Lung (tissue), 11 donors: ENCODE measurements at regions not wholly inside any gene's neighbourhood (a gene's known extent, or its start where the extent isn't known, plus 50 kb on each side); places are given as distances from the start of the nearest gene placed in this dataset.

Source experiments
- ATAC-seq: fragments of 200-7000 bp; cut with Tn5 transposase; one replicate; pipeline ENCODE4 v1.9.1; 2020; ENCODE audit warnings: moderate number of reproducible peaks; ENCODE audit not compliant: insufficient read depth, low FRiP score
- DNase-seq, 3 donors: peaks; one replicate each; pipeline ENCODE4 v3.0.0-alpha.2; 2013 to 2017
- H3K27ac ChIP-seq, 2 donors: one replicate each; pipeline ENCODE4 v1.5.1; 2013; ENCODE audit warnings: mild to moderate bottlenecking in 2 of 2, moderate library complexity in 2 of 2, control low read depth in 1 of 2, inconsistent platforms in 1 of 2, low read depth in 1 of 2, low read length in 1 of 2
- H3K27me3 ChIP-seq, 3 donors: one replicate each; pipeline ENCODE4 v1.5.1; 2013; ENCODE audit warnings: low read length in 2 of 3; ENCODE audit not compliant: control insufficient read depth in 3 of 3, insufficient read depth in 3 of 3
- H3K36me3 ChIP-seq, 4 donors: one replicate each; pipeline ENCODE4 v1.5.1; 2013; ENCODE audit warnings: low read length in 4 of 4, mild to moderate bottlenecking in 1 of 4, moderate library complexity in 1 of 4; ENCODE audit not compliant: control insufficient read depth in 4 of 4, insufficient read depth in 4 of 4
- H3K4me1 ChIP-seq, 5 donors: one replicate each; pipeline ENCODE4 v1.5.1; 2013; ENCODE audit warnings: low read length in 5 of 5, mild to moderate bottlenecking in 2 of 5, moderate library complexity in 1 of 5; ENCODE audit not compliant: control insufficient read depth in 5 of 5, insufficient read depth in 5 of 5
- H3K4me3 ChIP-seq: one replicate; pipeline ENCODE4 v1.5.1; 2013; ENCODE audit warnings: mild to moderate bottlenecking, control low read depth, moderate library complexity
- H3K9ac ChIP-seq, 2 donors: one replicate each; pipeline ENCODE4 v1.5.1; 2013; ENCODE audit warnings: low read length in 2 of 2, control low read depth in 1 of 2; ENCODE audit not compliant: insufficient read depth in 1 of 2
- H3K9me3 ChIP-seq, 4 donors: one replicate each; pipeline ENCODE4 v1.5.1; 2013; ENCODE audit warnings: low read length in 3 of 4, mild to moderate bottlenecking in 1 of 4, moderate library complexity in 1 of 4; ENCODE audit not compliant: control insufficient read depth in 4 of 4, insufficient read depth in 3 of 4
- CTCF ChIP-seq: IDR thresholded peaks from 2 replicates; pipeline ENCODE4 v1.5.1; 2012; ENCODE audit warnings: mild to moderate bottlenecking; ENCODE audit errors: control extremely low read depth, extremely low read depth
- WGBS, 2 donors: extraction: QIAGEN DNeasy Blood & Tissue Kit; methylation state at CpG; one replicate each; pipeline ENCODE4 v1.1.7; 2013; 5-methylcytosine and 5-hydroxymethylcytosine counted together
- donor health status: control.
- donor health status: control.
- donor health status: Bipolar disorder and iron deficiency.
- donor health status: healthy.
- donor health status: DM: yes; HTN: yes; CAD: no.

GRCh38 chrX:39574178-39574577 lies 523.6 kb downstream of the BCOR start:
- Histone ChIP-seq H3K27me3 (peaks cover 0 to 9% (median 2%) of the 10 kb centered on the region in 3 donors), H3K36me3 (no peaks in the 10 kb centered on the region), H3K4me1 (peaks cover 0 to 31% (median 0%) of the 10 kb centered on the region in 5 donors), H3K27ac (no peak overlapping the region), H3K9ac (no peak overlapping the region), H3K4me3 (no peak overlapping the region), H3K9me3 (peaks cover 0 to 11% (median 0%) of the 10 kb centered on the region in 4 donors)
- WGBS, 2 donors = 67 to 81% methylated on average over 3 of the region's 3 CpGs
- no peak for ATAC-seq
- DNase-seq = peak in 2 of 3 donors; percentile 28 to 35
- no peak for TF ChIP-seq CTCF

- peak; percentile 63 to 66 (median 65) for DNase-seq
- Histone ChIP-seq H3K9me3 (peaks cover 0 to 11% (median 0%) of the 10 kb centered on the region in 4 donors), H3K4me1 (peaks cover 0 to 31% (median 0%) of the 10 kb centered on the region in 5 donors), H3K9ac (no peak overlapping the region), H3K4me3 (no peak overlapping the region), H3K27ac (no peak overlapping the region), H3K36me3 (no peaks in the 10 kb centered on the region), H3K27me3 (peaks cover 0 to 6% (median 4%) of the 10 kb centered on the region in 3 donors)
- no peak for TF ChIP-seq CTCF
- WGBS, 2 donors = 63 to 89% methylated on average over 17 to 28 of the region's 28 CpGs
- ATAC-seq = no peak
Observed at GRCh38 chrX:39576041-39576872, 521.5 kb downstream of the BCOR start.

- Histone ChIP-seq H3K27me3 (peaks cover 0 to 4% (median 3%) of the 10 kb centered on the region in 3 donors), H3K4me1 (peaks cover 0 to 31% (median 0%) of the 10 kb centered on the region in 5 donors), H3K9me3 (peaks cover 0 to 9% (median 0%) of the 10 kb centered on the region in 4 donors), H3K27ac (no peak overlapping the region), H3K36me3 (no peaks in the 10 kb centered on the region), H3K9ac (no peak overlapping the region), H3K4me3 (no peak overlapping the region)
- 66 to 67% methylated on average over 13 of the region's 13 CpGs for WGBS, 2 donors
- peak; percentile 38 to 55 (median 52) for DNase-seq
- ATAC-seq = no peak
- no peak for TF ChIP-seq CTCF
Observed at GRCh38 chrX:39577206-39577984, 520.4 kb downstream of the BCOR start.
